Liver (tissue), 3 donors: ENCODE measurements at regions not wholly inside any gene's neighbourhood (a gene's known extent, or its start where the extent isn't known, plus 50 kb on each side); places are given as distances from the start of the nearest gene placed in this dataset.

Source experiments
- CTCF ChIP-seq: fragments of 150-350 bp; IDR thresholded peaks from 2 replicates; pipeline ENCODE4 v1.5.1; 2017; ENCODE audit warnings: improper control_type of control experiment, low read depth, low read length; ENCODE audit not compliant: missing input control
- EGR1 ChIP-seq, 2 donors: IDR thresholded peaks; 2 replicates each; pipeline ENCODE4 v1.6.1; 2016 to 2018; ENCODE audit warnings: antibody characterized with exemption in 2 of 2, low read depth in 2 of 2
- MAX ChIP-seq: IDR thresholded peaks from 2 replicates; pipeline ENCODE4 v1.6.1; 2016; ENCODE audit warnings: antibody characterized with exemption
- donor health status: healthy.
- donor health status: healthy.

GRCh38 chr5:8924054-8924793, 621.7 kb downstream of the SEMA5A start:
- TF ChIP-seq CTCF (no peak), MAX (no peak), EGR1 (IDR thresholded peaks at IDR 0.05; ENCODE audit: low read depth in 2 of 2) (no peak)
